ENCODE measurements at regions not wholly inside any gene's neighbourhood (a gene's known extent, or its start where the extent isn't known, plus 50 kb on each side); places are given as distances from the start of the nearest gene placed in this dataset.
A peak's percentile ranks its signal among the peaks of the same experiment; 100 is the strongest.

DNA sequence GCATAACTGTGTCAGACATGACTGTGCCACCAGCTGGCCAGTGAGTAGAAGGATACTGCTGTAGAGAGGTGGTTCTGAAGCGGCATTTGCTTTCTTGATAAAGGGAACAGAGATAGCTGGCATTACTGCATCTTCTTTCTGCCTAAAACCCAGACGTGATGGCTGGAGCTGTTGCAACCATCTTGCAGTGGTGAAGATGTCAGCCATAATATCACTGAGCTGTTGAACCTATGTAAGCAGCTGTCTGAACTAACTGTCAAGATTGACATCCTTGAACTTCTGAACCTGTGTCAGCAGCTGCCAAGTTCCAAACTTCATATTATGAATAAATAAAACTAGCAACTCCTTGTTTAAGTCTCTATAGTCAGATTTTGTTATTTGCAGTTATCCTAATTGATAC lies 88.9 kb upstream of the LNX1 start:
- Mint-ChIP-seq H3K27me3 (peaks cover 5 to 24% of the 10 kb centered on the region in 2 donors), H3K9me3 (peaks cover 5% of the 10 kb centered on the region), H3K36me3 (no peaks in the 10 kb centered on the region), H3K4me3 (no peak overlapping the region), H3K4me1 (ENCODE audit: low read depth in 2 of 2) (peaks cover 0 to 2% of the 10 kb centered on the region in 2 donors), H3K27ac (no peak overlapping the region)
- no peak for DNase-seq (ENCODE audit: low spot score)
- ATAC-seq: no peak

DNA sequence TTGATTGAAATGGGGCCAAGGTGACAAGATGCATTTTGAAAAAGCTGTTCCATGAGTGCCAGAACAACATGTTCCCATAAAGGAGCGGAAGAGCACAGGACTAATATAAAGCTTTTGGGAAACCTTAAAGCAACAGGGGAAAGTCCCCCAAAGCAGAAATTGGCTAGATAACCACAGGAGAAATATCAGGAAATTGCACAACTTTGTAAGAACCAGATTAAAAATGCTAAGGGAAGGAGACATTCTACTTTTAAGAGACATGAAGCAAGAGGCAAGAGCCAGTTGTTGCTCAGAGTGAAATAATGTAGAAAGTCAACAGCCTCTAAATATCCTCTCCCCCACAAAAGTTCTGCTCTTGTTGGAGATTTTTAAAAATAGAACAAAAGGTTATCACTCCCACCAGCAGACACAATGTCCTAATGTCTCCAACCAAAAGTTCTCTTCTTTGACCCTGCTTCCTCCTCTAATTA lies 85.2 kb upstream of the LNX1 start:
- H3K36me3 Mint-ChIP-seq: no peaks in the 10 kb centered on the region
- no peak overlapping the region for H3K4me3 Mint-ChIP-seq
- peaks cover 5% of the 10 kb centered on the region for H3K9me3 Mint-ChIP-seq
- peaks cover 0 to 2% of the 10 kb centered on the region in 2 donors for H3K4me1 Mint-ChIP-seq (ENCODE audit: low read depth in 2 of 2)
- DNase-seq (ENCODE audit: low spot score) (no peak), ATAC-seq (peak in 1 of 2 donors; percentile 24)
- H3K27ac Mint-ChIP-seq: no peak overlapping the region
- peaks cover 5 to 6% of the 10 kb centered on the region in 2 donors for H3K27me3 Mint-ChIP-seq

DNA sequence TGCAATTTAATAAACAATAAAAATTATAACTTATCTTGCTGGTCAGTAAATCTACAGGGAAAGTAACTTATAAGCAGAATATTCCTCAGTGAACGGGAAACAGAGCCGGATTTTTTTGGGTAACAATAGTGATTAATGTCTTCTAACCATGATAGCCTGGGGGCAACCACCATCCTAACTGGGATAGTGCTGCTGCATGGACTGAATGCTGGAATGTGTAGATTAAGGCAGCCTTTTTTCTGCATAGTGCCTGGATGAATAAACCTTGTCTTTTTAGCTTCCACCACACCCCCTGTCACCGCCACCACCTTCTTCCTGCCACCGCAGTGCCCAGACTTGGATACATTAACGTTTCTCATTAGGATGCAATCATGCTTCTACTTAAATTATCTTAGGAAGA lies 83.6 kb upstream of the LNX1 start:
- Mint-ChIP-seq H3K4me1 (ENCODE audit: low read depth in 2 of 2) (peaks cover 0 to 2% of the 10 kb centered on the region in 2 donors), H3K27ac (no peak overlapping the region), H3K36me3 (no peaks in the 10 kb centered on the region), H3K27me3 (peaks cover 4 to 6% of the 10 kb centered on the region in 2 donors), H3K4me3 (no peak overlapping the region), H3K9me3 (peaks cover 8% of the 10 kb centered on the region)
- ATAC-seq: no peak
- DNase-seq (ENCODE audit: low spot score): no peak

DNA sequence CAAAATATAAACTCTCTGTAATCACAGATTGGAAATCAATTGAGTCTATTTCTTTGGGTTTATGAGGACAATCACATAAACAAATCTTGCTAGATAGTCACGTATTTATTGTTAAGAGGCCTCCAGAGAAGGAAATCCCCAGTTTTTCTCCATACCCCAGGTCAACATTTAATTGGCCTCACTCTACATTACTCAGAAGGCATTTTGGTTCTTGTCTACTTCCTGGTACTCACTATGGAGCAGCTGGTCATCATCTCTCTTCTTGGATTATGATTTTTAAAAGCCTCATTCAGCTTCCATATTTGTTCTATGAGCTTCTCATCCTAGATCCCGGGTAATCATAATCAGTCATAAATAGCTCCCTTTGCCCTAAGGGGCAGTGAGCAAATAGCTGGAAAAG lies 81.6 kb upstream of the LNX1 start:
- Mint-ChIP-seq H3K4me1 (ENCODE audit: low read depth in 2 of 2) (peaks cover 0 to 2% of the 10 kb centered on the region in 2 donors), H3K27ac (no peak overlapping the region), H3K36me3 (no peaks in the 10 kb centered on the region), H3K4me3 (no peak overlapping the region), H3K9me3 (peaks cover 5% of the 10 kb centered on the region), H3K27me3 (peaks cover 6 to 16% of the 10 kb centered on the region in 2 donors)
- no peak for DNase-seq (ENCODE audit: low spot score)
- no peak for ATAC-seq

DNA sequence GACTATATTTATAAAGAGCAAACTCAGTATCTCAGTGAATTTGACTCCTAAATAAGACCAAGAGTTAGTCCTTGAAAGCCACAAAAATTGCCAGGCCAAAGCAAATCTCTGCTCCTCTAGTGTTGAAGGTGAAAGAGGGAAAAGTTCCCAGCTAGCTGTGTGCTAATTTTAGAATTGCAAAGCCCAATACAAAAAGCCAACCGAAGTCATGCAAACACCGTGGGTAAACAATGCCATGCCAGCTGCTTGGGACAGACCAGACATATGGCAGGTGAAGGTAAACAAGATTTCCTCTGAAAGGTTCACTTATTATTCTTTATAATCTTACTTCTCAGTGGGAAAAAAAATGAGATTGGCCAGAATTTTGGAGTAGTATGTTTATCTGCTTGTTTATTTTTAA lies 80.5 kb upstream of the LNX1 start:
- no peak for ATAC-seq
- Mint-ChIP-seq H3K4me3 (no peak overlapping the region), H3K27ac (no peak overlapping the region), H3K27me3 (peaks cover 6 to 9% of the 10 kb centered on the region in 2 donors), H3K4me1 (ENCODE audit: low read depth in 2 of 2) (no peaks in the 10 kb centered on the region), H3K36me3 (no peaks in the 10 kb centered on the region), H3K9me3 (peaks cover 7% of the 10 kb centered on the region)
- DNase-seq (ENCODE audit: low spot score): no peak

DNA sequence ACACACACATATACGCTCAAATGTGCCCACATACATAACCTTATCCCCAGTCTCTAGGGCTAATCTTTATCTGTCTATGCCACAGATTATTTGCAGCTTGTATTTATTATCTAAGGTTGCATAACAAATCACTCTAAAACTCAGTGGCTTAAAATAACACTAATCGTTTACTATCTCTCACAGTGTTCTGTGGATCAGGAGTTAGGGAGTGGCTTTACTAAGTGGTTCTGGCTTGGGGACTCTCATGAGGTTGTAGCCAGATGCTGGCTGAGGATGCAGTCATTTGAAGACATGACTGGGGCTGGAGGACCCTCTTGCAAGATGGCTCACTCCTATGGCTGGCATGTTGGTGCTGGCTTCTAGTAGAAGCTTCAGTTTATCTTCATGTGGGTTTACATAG lies 68.5 kb upstream of the LNX1 start:
- no peak overlapping the region for H3K4me3 Mint-ChIP-seq
- no peaks in the 10 kb centered on the region for H3K4me1 Mint-ChIP-seq (ENCODE audit: low read depth in 2 of 2)
- no peaks in the 10 kb centered on the region for H3K36me3 Mint-ChIP-seq
- DNase-seq (ENCODE audit: low spot score) (no peak), ATAC-seq (no peak)
- no peak overlapping the region for H3K27ac Mint-ChIP-seq
- H3K9me3 Mint-ChIP-seq: no peaks in the 10 kb centered on the region
- peaks cover 0 to 8% of the 10 kb centered on the region in 2 donors for H3K27me3 Mint-ChIP-seq

DNA sequence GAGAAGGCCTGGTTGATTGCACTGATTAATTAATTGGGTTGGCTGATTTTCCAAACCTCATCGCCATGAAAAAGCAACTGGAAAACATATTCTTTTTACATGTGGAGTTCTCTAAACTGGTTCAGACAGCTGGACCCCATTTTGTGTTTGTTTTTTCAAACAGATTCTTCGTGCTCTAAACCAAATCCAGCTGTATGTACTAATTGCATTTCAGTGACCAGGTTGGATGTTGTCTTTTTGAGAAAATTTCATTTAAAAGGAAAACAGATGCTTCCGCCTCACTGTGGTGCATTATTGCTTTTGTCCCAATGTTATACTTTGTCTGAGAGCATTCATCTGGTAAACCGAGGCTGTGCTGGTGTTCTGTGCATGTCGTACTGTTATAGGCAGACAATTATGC lies 67.8 kb upstream of the LNX1 start:
- Mint-ChIP-seq H3K9me3 (no peaks in the 10 kb centered on the region), H3K4me3 (no peak overlapping the region), H3K27ac (no peak overlapping the region), H3K36me3 (no peaks in the 10 kb centered on the region), H3K4me1 (ENCODE audit: low read depth in 2 of 2) (no peaks in the 10 kb centered on the region), H3K27me3 (peaks cover 0 to 7% of the 10 kb centered on the region in 2 donors)
- no peak for ATAC-seq
- DNase-seq (ENCODE audit: low spot score): no peak

DNA sequence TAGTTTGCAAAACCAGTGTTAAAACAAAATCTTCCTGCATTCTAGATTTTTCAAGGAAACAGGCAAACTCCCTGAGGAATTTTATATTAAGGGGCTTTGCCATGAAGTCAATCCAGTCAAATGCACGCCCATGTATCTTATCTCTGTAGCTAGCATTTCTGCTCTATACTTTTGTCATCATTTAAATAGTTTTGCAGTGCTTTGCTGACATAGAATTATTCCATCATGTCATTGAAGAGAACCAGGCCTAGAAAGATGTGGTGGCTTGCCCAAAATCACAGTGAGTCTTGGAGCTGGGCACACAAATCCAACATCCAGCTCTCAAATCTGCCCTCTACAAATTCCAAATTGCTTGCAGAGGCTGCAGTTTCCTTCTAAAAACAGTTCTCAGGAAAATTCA lies 66.7 kb upstream of the LNX1 start:
- Mint-ChIP-seq H3K4me3 (no peak overlapping the region), H3K27me3 (peaks cover 0 to 7% of the 10 kb centered on the region in 2 donors), H3K9me3 (no peaks in the 10 kb centered on the region), H3K4me1 (ENCODE audit: low read depth in 2 of 2) (no peaks in the 10 kb centered on the region), H3K36me3 (no peaks in the 10 kb centered on the region), H3K27ac (no peak overlapping the region)
- no peak for DNase-seq (ENCODE audit: low spot score)
- no peak for ATAC-seq

DNA sequence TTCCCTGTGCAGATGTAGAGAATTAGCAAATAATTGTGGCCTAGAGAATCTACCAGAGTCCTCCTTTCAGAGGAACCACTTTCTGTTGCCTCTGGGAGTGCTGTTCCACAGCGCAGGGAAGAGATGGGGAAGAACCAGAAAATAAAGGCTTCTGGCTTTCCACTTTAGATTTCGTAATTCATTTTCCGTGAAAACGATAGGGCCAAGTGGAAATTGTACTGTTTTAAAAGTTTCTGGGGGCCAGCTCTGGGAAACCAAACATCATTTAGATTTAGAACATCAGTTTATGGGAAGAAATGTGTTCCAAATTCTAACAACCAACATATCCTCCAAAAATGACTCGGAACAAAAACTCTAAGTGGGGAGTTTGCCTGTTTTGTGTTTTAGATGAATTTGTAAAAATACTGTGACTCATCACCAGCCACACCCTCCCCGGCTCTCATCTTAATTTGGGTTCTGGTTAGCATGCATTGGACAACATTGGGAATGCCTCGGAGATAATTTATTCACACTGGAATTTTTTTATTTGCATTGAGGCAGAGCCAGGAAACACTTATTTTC lies 65.2 kb upstream of the LNX1 start:
- no peaks in the 10 kb centered on the region for H3K36me3 Mint-ChIP-seq
- DNase-seq (ENCODE audit: low spot score) (no peak), ATAC-seq (no peak)
- H3K9me3 Mint-ChIP-seq: no peaks in the 10 kb centered on the region
- H3K4me3 Mint-ChIP-seq: no peak overlapping the region
- H3K4me1 Mint-ChIP-seq (ENCODE audit: low read depth in 2 of 2): no peaks in the 10 kb centered on the region
- H3K27ac Mint-ChIP-seq: no peak overlapping the region
- peaks cover 0 to 7% of the 10 kb centered on the region in 2 donors for H3K27me3 Mint-ChIP-seq

DNA sequence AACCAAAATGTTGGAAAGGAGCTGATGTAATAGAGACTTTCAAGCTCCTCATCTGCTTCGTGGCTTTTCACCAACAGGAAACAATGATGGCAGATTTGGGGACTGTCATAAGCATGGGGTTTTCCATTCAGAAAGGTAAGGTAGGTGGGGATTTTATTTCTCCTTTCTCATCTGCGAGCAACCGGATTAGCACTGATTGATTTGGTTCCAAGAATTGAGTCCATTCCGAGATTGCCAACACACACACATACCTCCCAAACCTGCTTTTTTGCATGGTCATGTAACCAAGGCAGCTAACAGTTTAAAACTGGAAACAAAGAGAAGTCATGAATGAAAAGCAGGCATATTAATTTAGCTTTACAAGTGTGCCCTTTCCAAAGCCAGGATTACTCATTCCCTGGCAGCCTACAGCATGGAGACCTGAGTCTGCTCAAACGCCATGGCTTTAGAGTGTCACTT lies 63.0 kb upstream of the LNX1 start:
- peaks cover 7 to 8% of the 10 kb centered on the region in 2 donors for H3K27me3 Mint-ChIP-seq
- no peak for DNase-seq (ENCODE audit: low spot score)
- H3K4me1 Mint-ChIP-seq (ENCODE audit: low read depth in 2 of 2): no peaks in the 10 kb centered on the region
- H3K27ac Mint-ChIP-seq: no peak overlapping the region
- no peak for ATAC-seq
- no peaks in the 10 kb centered on the region for H3K36me3 Mint-ChIP-seq
- H3K4me3 Mint-ChIP-seq: no peak overlapping the region
- no peaks in the 10 kb centered on the region for H3K9me3 Mint-ChIP-seq

DNA sequence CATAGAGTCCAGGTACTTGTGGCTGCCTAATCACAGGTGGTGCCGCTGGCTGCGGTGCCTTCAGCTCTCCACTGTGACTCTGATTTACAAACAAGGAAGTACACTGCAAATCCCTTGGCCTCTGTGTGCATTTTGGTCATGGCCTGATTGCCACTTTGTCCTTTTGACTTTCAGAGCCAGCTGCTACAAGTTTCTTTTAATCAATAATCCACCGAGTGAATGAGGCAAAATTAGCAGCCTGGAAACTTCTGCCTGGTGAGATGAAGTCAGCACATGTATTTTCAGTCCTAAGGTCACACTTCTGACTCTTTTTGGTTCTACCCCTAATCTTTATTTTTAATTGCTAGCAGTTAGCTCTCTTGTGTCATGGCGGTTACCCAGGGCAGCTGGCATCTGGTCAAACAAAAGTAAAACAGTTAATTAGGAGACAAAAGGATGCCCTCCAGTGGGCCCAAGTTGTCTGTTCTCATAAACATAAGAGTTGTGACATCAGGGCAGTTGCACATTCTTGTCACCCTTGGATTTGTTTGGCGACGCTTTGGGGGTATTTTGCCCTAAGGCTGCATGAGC lies 62.3 kb upstream of the LNX1 start:
- no peaks in the 10 kb centered on the region for H3K9me3 Mint-ChIP-seq
- H3K4me1 Mint-ChIP-seq (ENCODE audit: low read depth in 2 of 2): no peaks in the 10 kb centered on the region
- peaks cover 7 to 8% of the 10 kb centered on the region in 2 donors for H3K27me3 Mint-ChIP-seq
- ATAC-seq (no peak), DNase-seq (ENCODE audit: low spot score) (no peak)
- no peak overlapping the region for H3K4me3 Mint-ChIP-seq
- H3K27ac Mint-ChIP-seq: no peak overlapping the region
- no peaks in the 10 kb centered on the region for H3K36me3 Mint-ChIP-seq

DNA sequence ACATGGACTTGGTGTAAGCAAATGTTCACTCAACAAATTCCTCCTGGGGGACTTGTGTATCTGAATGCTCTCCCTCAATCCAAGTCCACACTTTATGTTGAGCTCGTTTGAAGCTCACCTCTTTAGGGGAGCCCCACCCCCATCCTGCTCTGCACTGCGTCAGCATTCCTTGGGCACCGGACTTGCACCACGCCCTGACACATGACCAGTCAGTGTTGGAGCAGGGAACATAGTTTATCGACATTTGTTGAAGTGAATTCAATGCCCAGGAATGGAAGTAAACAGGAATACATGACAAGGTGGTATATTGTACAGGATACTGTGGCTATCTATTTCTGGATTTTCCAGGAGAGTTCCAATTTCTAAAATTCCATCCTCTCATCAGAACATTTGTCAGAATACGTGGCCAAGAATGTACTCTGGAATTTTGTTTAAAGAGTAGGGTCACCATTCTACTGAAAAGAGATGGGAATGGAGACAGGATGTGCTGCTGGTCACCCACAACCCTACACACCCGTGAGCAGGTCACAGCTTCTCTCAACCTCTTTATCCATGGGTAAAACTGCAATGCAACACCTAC lies 60.0 kb upstream of the LNX1 start:
- no peaks in the 10 kb centered on the region for H3K4me1 Mint-ChIP-seq (ENCODE audit: low read depth in 2 of 2)
- H3K27ac Mint-ChIP-seq: no peak overlapping the region
- ATAC-seq (no peak), DNase-seq (ENCODE audit: low spot score) (no peak)
- H3K36me3 Mint-ChIP-seq: no peaks in the 10 kb centered on the region
- no peaks in the 10 kb centered on the region for H3K9me3 Mint-ChIP-seq
- H3K27me3 Mint-ChIP-seq: peaks cover 8 to 10% of the 10 kb centered on the region in 2 donors
- no peak overlapping the region for H3K4me3 Mint-ChIP-seq

DNA sequence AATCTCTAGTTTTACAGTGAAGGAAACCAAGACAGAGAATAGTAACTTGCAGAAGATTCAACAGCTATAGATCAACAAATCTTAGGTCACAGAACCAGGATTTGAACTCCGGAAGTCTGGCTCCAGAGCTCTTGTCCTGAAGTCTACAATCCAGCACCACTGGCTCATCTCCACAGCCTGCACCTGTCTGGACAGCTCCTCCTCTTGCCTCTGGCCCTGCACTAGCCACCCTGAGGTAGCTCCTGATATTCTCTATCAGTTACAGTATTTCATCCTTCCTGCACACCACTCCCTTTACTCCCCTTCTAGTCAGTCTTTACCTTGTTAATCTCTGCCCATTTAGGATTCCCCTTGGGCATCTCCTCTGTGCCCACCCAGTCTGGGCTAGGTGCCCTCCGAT lies 58.1 kb upstream of the LNX1 start:
- Mint-ChIP-seq H3K36me3 (no peaks in the 10 kb centered on the region), H3K4me1 (ENCODE audit: low read depth in 2 of 2) (no peaks in the 10 kb centered on the region), H3K27ac (no peak overlapping the region), H3K4me3 (no peak overlapping the region), H3K9me3 (no peaks in the 10 kb centered on the region), H3K27me3 (peaks cover 2 to 8% of the 10 kb centered on the region in 2 donors)
- DNase-seq (ENCODE audit: low spot score) (no peak), ATAC-seq (no peak)

DNA sequence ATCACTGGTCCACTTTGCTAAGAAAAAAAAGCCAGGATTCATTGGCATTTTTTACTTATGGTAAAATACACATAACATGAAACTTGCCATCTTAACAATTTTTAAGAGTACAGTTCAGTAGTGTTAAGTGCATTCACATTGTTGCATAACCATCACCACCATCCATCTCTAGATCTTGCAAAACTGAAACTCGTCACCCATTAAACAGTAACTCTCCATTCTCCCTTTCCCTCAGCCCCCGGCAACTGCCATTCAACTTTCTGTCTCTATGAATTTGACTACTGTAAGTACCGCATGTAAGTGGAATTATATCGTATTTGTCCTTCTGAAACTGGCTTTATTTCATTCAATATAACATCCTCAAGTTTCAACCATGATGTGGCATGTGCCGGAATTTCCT lies 56.3 kb upstream of the LNX1 start:
- ATAC-seq (no peak), DNase-seq (ENCODE audit: low spot score) (no peak)
- peaks cover 2 to 8% of the 10 kb centered on the region in 2 donors for H3K27me3 Mint-ChIP-seq
- no peak overlapping the region for H3K27ac Mint-ChIP-seq
- no peak overlapping the region for H3K4me3 Mint-ChIP-seq
- H3K4me1 Mint-ChIP-seq (ENCODE audit: low read depth in 2 of 2): no peaks in the 10 kb centered on the region
- no peaks in the 10 kb centered on the region for H3K36me3 Mint-ChIP-seq
- H3K9me3 Mint-ChIP-seq: no peaks in the 10 kb centered on the region
